ENCODE measurements at regions not wholly inside any gene's neighbourhood (a gene's known extent, or its start where the extent isn't known, plus 50 kb on each side); places are given as distances from the start of the nearest gene placed in this dataset.
"Not testable (repeated sequence)": the region's sequence is repeated elsewhere in the genome, so short reads cannot be mapped to it uniquely, and the experiment has no call there.

DNA sequence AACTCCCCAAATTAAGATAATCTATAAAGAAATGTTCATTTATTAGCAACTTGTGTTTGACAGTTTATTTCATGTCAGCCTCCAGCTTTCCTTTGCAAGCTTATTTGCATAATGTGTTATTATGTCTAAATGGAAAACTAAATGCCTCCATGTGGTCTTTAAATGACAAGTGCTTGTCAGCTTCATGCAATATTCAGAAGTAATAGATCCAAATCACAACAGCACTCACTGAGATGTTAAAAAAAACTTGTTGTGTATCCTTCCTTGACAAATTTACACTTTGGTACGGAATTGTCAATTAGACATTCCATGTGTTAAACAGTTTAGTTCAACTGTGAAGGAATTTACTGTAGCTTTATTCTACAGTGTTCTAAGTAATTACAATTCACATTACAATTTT lies 124.4 kb upstream of the PTBP2 start:
- DNase-seq (ENCODE audit: low read depth) = no peak

- DNase-seq (ENCODE audit: low read depth) = no peak
These were observed 123.0 kb upstream of the PTBP2 start for GRCh38 chr1:96598416-96599168.

GRCh38 chr1:96604620-96605019 lies 117.0 kb upstream of the PTBP2 start:
- not testable (repeated sequence) for DNase-seq (ENCODE audit: low read depth)

GRCh38 chr1:96617375-96617774 lies 104.2 kb upstream of the PTBP2 start:
- DNase-seq (ENCODE audit: low read depth) = not testable (repeated sequence)

DNA sequence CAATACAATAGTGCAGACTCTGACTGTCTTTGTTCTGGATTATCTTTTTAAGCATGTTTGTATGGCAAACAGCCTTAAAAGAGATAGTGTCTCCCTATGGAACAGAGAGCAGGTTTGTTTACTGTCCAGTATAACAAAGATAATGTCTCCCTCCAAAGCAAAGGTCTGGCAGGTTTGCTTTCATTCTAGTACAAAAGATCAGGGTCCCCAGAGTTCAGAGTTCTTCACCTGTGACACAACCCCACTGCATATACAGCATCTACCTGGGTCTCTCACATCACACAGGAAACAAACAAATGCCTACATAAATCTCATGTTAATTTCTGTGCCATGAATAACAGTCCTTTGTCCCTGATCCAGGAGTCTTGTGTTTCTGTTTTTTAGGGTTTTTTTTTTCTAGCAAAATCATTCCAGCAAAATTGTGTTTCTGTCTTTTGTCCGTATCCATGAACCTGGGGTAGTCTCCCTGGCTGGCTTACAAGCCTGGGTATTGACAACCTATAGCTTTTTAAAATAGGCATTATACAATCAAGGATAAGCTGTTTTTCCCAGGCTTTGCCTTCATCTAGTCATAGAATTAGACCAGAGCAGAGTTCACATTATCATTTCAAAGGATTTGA lies 89.4 kb upstream of the PTBP2 start:
- no peak for DNase-seq (ENCODE audit: low read depth)

DNA sequence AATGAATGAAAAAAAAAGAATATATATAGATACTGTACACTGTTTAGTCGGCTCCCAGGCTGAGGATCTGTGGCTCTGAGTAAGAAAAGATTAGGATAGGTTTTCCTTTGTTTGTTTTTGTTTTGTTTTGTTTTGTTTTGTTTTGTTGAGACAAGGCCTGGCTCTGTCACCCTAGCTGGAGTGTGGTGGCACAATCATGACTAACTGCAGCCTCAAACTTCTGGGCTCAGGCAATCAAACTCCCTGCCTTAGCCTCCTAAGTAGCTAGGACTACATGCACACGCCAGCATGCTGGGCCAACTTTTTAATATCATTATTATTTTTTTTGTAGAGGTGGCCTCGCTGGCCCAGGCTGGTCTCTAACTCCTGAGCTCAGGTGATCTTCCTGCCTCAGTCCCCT lies 87.9 kb upstream of the PTBP2 start:
- no peak for DNase-seq (ENCODE audit: low read depth)

DNA sequence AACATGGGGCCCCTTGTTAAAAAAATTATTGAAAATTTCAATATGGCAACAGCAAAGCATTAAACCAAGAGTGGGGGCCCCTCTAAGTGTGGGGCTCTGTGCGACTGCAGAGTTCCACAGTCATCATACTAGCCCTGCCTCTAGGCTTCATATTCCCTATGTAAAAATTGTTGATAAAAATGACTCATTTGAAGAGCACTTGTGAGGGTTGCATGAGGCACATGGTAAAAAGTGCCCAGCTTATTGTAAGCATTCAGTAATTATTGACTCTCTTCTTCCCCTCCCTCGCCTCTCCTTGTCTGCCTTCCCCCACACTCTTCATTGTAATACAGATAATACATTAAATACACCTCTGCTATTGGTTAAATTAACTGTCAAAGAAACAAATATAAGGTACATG lies 86.7 kb upstream of the PTBP2 start:
- DNase-seq (ENCODE audit: low read depth) = no peak

DNA sequence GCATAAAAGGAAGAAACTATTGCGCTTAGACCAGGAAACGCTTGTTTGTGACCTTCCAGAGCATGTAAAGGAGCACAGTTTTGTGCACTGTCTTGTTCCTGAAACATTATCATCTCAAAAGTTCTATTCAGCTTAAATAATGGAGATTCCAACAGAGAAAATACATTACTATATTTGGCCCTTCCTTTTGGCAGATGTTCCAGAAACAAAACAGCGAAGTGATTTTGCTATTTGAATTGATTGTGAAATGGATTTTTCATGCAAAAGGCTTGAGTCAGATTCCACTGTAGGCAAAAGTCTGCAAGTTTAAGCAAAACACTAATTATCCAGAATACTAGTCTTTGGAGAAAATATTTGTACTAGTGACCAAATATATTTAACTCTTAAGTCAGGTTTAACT lies 80.3 kb upstream of the PTBP2 start:
- DNase-seq (ENCODE audit: low read depth) = no peak

- no peak for DNase-seq (ENCODE audit: low read depth)
These were observed 78.1 kb upstream of the PTBP2 start for GRCh38 chr1:96643519-96643918.

- DNase-seq (ENCODE audit: low read depth) = no peak
These were observed 72.3 kb upstream of the PTBP2 start for GRCh38 chr1:96649301-96649700.

- DNase-seq (ENCODE audit: low read depth) = no peak
These were observed 70.1 kb upstream of the PTBP2 start for GRCh38 chr1:96651517-96651916.

DNA sequence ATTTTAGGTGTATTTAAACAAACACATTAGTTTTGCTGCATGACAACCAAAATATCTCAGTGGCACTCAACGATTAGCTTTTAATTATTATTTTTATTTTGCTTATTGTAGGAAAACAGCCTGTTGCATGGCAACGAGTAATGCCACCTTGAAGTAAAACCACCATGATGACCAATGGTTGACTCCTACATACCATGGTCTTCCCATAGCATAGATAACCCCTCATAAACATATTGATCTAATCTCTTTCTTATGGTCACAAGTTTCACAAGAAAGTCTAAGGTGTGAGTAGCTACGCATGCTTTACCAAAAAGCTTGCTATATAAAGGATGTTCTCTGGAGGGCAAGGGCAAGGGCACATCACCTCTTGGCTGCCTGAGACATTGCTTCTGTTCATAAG lies 61.5 kb upstream of the PTBP2 start:
- DNase-seq (ENCODE audit: low read depth) = no peak

DNA sequence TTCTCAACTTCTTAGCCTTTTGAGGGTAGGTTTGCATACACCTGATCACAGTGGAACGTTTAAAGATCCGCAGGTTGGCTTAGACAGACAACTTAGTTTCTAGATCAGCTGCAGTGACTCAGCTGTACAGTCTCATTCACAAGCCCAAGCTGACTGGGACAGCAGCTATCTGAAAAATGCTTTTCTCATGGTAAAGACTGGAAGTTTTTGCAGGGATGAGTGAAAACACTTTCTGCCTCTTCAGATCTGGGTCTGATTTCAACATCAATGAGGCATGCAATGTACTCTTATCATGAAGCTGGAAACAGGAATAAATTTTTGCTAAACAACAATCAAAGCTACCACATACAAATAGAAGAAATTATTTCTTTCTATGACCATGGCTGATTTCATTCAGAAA lies 61.1 kb upstream of the PTBP2 start:
- no peak for DNase-seq (ENCODE audit: low read depth)
